ENCODE measurements at regions not wholly inside any gene's neighbourhood (a gene's known extent, or its start where the extent isn't known, plus 50 kb on each side); places are given as distances from the start of the nearest gene placed in this dataset.
"Not testable (repeated sequence)": the region's sequence is repeated elsewhere in the genome, so short reads cannot be mapped to it uniquely, and the experiment has no call there.

DNA sequence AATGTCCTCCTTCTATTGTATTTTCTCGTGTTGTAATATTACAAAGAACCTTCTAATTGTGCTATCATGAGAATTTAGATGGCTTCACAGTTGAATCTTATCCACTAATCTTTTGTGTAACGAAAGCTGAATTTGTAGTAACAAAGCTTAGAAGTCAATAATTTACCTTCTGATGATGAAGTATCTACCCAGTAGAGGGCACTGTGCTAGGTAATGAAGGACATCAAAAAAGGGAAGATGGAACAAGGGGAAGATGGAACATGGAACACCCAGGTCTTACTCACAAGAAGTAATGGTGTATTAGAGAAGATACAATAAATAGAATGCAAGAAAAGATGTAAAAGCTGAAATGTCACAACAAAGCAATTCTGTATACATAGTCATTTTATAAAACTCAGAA lies 131.0 kb upstream of the CCNG1 start:
- no peaks in the 10 kb centered on the region for H3K4me1 ChIP-seq
- H3K27ac ChIP-seq = no peak overlapping the region
- no peaks in the 10 kb centered on the region for H3K36me3 ChIP-seq
- H3K27me3 ChIP-seq = no peaks in the 10 kb centered on the region
- no peak for DNase-seq (ENCODE audit: low spot score in 2 of 2)
- H3K4me3 ChIP-seq = no peak overlapping the region
- no peaks in the 10 kb centered on the region for H3K9me3 ChIP-seq
- no peak for TF ChIP-seq POLR2A (IDR thresholded peaks at IDR 0.05)
- no peak for TF ChIP-seq POLR2AphosphoS5 (IDR thresholded peaks at IDR 0.05)
- TF ChIP-seq, protein P1, sequence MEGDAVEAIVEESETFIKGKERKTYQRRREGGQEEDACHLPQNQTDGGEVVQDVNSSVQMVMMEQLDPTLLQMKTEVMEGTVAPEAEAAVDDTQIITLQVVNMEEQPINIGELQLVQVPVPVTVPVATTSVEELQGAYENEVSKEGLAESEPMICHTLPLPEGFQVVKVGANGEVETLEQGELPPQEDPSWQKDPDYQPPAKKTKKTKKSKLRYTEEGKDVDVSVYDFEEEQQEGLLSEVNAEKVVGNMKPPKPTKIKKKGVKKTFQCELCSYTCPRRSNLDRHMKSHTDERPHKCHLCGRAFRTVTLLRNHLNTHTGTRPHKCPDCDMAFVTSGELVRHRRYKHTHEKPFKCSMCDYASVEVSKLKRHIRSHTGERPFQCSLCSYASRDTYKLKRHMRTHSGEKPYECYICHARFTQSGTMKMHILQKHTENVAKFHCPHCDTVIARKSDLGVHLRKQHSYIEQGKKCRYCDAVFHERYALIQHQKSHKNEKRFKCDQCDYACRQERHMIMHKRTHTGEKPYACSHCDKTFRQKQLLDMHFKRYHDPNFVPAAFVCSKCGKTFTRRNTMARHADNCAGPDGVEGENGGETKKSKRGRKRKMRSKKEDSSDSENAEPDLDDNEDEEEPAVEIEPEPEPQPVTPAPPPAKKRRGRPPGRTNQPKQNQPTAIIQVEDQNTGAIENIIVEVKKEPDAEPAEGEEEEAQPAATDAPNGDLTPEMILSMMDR (IDR thresholded peaks at IDR 0.05) = no peak
- intact Hi-C loops (cut with DNase I; ENCODE audit: low total_unique reads) = no loop called here

DNA sequence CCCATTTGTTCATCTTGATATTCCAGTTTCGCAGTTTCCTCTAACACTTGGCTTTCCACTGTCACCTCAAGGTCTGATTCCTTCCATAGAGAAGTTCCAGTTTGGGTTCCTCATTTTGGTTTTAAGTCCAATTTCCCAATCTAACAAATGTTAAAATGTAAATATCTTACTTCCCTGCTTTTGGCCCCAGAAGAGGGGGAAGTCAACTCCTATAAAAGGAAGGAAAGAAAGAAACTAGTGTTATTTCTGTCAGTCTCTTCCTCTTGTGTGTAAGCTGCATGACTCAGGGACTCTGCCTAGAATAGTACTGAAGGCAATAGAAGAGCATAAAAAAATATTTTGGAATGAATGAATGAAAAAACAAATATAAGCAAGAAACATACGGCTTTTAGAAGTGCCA lies 127.5 kb upstream of the CCNG1 start:
- Histone ChIP-seq H3K9me3 (peaks cover 0 to 10% of the 10 kb centered on the region in 2 donors), H3K36me3 (no peaks in the 10 kb centered on the region), H3K4me1 (no peaks in the 10 kb centered on the region), H3K27ac (no peak overlapping the region), H3K27me3 (no peaks in the 10 kb centered on the region), H3K4me3 (no peak overlapping the region)
- intact Hi-C loops (cut with DNase I; ENCODE audit: low total_unique reads) = no loop called here
- TF ChIP-seq, protein P1 (IDR thresholded peaks at IDR 0.05) = no peak
- TF ChIP-seq POLR2AphosphoS5 (IDR thresholded peaks at IDR 0.05) (no peak), POLR2A (IDR thresholded peaks at IDR 0.05) (no peak)
- DNase-seq (ENCODE audit: low spot score in 2 of 2) = no peak

DNA sequence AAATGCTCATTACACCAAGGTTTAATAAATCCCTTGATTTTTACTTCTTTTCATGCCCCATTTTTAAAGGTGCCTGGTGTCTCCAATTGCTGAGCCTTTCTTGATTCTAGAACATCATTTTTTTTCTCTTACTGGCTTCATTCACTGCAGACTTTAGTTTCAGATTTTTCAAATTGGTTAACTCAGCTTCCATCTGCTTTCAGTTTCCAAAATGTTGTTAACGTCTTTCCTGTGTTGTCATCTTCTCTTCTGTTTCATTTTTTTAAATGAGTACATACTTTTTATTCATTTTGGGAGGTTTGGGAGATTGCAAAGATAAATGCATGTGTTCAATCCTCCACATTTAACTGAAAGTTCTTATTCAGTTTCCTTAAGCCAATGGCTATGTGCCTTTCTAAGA lies 126.4 kb upstream of the CCNG1 start:
- no peak overlapping the region for H3K4me3 ChIP-seq
- no peaks in the 10 kb centered on the region for H3K27me3 ChIP-seq
- H3K4me1 ChIP-seq = no peaks in the 10 kb centered on the region
- TF ChIP-seq POLR2A (IDR thresholded peaks at IDR 0.05) = no peak
- TF ChIP-seq, protein P1 (IDR thresholded peaks at IDR 0.05) = no peak
- no peak for TF ChIP-seq POLR2AphosphoS5 (IDR thresholded peaks at IDR 0.05)
- no peaks in the 10 kb centered on the region for H3K36me3 ChIP-seq
- no peak for DNase-seq (ENCODE audit: low spot score in 2 of 2)
- intact Hi-C loops (cut with DNase I; ENCODE audit: low total_unique reads) = no loop called here
- peaks cover 0 to 10% of the 10 kb centered on the region in 2 donors for H3K9me3 ChIP-seq
- no peak overlapping the region for H3K27ac ChIP-seq

DNA sequence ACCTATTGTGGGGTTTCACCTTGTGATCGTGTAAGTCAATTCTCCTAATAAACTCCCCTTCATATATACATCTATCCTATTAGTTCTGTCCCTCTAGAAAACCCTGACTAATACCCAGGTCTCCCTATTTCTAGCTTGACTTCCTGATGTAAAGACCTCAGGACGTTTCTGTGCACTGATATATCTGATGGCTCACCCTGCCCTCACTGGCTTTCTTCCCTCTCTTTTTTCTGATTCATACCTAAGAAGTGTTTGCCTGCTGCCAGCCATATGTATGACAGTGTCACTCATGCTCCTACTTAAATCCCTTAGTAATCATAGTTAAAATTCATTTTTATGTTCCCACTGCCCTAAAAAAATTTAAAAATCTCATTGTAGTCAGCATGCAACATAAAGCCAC lies 124.8 kb upstream of the CCNG1 start:
- Histone ChIP-seq H3K4me1 (no peaks in the 10 kb centered on the region), H3K27me3 (no peaks in the 10 kb centered on the region), H3K27ac (no peak overlapping the region), H3K9me3 (peaks cover 0 to 10% of the 10 kb centered on the region in 2 donors), H3K36me3 (no peaks in the 10 kb centered on the region), H3K4me3 (no peak overlapping the region)
- TF ChIP-seq, protein P1 (IDR thresholded peaks at IDR 0.05) = no peak
- TF ChIP-seq POLR2A (IDR thresholded peaks at IDR 0.05) = no peak
- intact Hi-C loops (cut with DNase I; ENCODE audit: low total_unique reads) = no loop called here
- DNase-seq (ENCODE audit: low spot score in 2 of 2) = no peak

DNA sequence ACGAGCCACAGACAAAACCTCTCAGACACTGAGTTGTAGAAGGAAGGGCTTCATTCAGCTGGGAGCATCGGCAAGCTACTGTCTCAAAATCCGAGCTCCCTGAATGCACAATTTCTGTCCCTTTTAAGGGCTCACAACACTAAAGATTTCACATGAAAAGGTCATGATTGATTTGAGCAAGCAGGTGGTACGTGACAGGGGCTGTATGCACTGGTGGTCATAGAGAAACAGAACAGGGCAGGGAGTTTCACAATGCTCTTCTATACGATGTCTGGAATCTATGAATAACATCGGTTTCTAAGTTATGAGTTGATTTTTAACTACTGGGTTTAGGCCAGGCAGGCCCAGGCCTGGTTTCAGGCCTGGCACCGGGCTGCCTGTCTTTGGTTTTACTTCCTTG lies 124.3 kb upstream of the CCNG1 start:
- H3K36me3 ChIP-seq; H3K27ac ChIP-seq; DNase-seq (ENCODE audit: low spot score in 2 of 2); H3K4me1 ChIP-seq; H3K4me3 ChIP-seq; intact Hi-C loops (cut with DNase I; ENCODE audit: low total_unique reads); H3K27me3 ChIP-seq; H3K9me3 ChIP-seq: not testable (repeated sequence)

DNA sequence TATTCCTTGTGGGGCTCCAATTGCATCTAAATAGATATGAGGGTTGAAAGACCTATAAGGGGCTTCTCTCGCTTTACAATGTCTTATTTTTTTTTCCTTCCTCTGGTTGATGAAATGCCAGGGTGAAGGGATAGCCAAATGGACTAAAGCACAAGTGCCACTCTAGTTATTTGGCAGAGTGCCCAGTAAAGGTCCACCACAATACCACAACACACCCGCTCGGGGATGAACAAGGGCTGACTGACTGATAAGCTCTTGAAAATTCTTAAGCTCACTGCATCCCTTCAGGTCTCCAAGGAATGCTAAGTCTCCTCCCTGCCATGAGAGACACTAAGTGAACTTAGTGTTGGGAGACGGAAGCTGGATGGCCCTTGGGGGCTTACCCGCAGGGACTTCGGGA lies 121.0 kb upstream of the CCNG1 start:
- intact Hi-C loops (cut with DNase I; ENCODE audit: low total_unique reads); H3K4me1 ChIP-seq; H3K36me3 ChIP-seq; H3K27ac ChIP-seq; H3K27me3 ChIP-seq; H3K4me3 ChIP-seq; DNase-seq (ENCODE audit: low spot score in 2 of 2); H3K9me3 ChIP-seq: not testable (repeated sequence)

Data from breast epithelium (tissue), 4 donors.